ENCODE measurements at regions not wholly inside any gene's neighbourhood (a gene's known extent, or its start where the extent isn't known, plus 50 kb on each side); places are given as distances from the start of the nearest gene placed in this dataset.
"Not testable (repeated sequence)": the region's sequence is repeated elsewhere in the genome, so short reads cannot be mapped to it uniquely, and the experiment has no call there.

DNA sequence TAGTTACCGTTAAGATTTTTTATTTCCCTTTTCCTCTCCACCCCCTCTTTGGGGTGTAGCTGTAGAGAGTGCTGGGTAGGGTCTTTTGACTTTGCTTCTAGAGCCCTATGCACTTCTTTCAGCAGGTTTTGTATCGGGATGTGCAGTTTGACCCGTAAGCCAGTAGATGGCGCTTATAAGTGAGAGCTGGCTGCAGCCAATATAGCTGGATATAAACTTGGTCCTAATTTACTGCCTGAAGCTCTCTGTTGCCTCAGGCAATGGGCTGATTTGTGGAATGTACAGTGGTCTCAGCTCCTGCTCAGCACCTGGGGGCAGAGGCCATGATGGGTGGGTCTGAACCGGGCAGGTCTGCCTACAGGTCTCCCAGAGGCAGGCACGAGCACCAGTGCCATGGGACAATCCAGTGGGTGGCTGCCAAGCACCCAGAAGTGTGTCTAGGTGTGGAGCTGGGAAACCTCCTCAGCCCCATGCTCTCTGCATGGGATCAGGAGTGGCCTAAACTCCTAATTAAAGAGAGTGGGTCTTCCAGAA, 146.5 kb downstream of the SPANXN1 start:
- DNase-seq: no peak

DNA sequence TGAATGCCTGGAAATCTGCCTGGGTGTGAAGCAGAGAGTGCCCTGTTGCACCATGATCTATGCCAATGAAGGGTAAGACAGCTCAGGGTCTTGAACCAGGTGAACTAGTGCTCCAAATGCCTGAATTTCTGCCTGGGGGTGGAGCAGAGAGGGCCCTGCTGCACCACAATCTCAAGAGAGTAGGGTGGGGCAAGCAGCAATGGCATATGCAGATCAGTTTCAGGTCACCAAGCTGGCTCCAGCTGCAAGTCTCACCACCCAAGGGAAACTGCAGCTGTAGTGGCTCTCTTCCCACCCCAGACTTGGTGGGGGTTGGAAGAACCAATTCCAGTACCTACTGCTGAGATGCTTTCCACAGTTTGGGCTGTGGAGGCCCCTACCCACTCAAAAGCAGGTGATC, 147.0 kb downstream of the SPANXN1 start:
- DNase-seq: no peak

DNA sequence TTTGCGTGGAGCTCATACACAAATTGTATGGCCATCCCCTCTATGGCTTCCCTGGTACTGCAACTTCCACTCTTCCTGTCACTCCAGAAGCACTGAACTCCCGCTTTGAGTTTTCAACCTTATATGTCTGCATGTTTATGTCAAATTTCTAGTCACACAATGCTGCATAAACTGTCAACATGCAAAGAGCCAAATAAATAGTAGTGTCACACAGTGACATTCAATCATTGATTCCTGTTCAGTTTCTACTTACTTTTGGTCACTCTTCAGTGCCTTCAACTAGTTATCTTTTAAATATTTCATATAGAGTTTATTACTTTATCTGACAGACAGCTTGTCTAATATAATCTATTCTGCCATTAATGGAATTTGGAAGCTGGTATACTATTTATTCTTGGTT, 149.3 kb downstream of the SPANXN1 start:
- no peak for DNase-seq

DNA sequence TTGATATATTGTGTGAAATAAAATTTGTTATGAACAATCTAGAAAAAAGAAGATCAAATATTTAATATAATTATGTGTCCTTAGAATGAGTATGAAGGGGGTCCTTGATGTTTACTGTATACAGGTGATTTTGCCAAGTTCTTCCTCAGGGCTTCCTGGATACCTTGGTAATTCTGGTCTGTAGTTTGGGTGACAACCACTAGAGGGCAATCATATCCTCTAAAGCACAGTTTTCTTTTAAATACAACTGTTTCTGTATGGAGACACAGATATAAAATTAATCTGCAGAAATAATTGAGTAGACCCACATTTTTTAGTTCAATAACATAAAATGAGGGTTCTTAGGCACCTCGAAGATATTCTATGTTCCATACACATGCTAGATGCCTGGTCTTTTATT, 157.7 kb downstream of the SPANXN1 start:
- peak; percentile 14 for DNase-seq

DNA sequence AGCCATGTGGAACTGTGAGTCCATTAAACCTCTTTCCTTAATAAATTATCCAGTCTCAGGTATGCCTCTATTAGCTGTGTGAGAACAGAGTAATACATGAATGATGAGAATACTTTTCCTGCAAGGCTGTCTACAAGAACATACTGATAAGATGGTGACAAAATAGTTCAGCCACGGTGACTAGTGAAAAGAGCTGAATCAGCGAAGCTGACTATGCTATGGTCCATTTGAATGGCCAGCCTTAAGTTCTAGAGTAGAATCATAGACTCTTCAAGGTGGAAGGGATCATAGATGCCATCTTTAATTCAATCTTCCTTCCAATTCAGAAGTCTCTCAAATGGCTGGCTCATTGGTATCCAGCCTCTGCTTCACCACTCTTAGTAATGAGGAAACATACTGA, 163.3 kb downstream of the SPANXN1 start:
- DNase-seq: no peak

DNA sequence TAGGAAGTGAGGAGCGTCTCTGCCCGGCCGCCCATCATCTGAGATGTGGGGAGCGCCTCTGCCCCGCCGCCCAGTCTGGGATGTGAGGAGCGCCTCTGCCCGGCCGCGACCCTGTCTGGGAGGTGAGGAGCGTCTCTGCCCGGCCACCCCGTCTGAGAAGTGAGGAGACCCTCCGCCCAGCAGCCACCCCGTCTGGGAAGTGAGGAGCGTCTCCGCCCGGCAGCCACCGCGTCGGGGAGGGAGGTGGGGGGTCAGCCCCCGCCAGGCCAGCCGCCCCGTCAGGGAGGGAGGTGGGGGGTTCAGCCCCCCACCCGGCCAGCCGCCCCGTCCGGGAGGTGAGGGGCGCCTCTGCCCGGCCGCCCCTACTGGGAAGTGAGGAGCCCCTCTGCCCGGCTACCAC, 188.9 kb downstream of the SPANXN1 start:
- DNase-seq: not testable (repeated sequence)

DNA sequence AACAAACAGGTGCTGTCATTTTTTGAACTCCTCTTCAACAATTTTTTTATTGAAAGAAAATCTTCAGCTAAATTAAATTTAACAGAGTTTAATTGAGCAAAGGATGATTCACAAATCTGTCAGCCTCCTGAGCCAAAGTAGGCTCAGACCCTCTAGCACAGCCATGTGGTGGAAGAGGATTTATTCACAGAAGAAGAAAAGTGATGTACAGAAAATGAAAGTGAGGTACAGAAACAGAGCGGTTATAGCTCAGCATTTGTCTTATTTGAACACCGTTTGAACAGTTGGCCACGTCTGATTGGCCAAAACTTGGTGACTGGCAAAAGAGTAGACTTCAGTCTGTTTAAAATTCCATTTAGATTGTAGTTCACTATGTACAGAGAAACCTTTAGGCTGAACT, 217.3 kb downstream of the SPANXN1 start:
- no peak for DNase-seq

DNA sequence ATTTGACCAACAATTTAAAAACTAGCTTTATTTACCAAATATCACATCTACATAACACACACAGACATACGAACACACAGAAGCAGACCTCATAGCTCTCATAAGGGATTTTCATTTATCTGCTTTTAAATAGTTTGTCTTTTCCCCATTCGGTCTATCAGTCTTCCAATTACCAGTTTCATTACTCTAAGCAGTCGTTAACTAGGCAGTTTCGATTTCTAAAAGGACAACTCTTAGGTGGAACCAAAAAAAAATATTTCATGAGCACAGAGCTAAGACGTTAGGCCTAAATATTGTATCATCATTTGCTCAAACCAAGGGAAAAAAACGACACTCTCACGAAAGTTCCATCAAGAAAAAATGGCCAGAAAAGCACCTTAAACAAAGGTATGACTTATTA, 228.4 kb downstream of the SPANXN1 start:
- DNase-seq: no peak

DNA sequence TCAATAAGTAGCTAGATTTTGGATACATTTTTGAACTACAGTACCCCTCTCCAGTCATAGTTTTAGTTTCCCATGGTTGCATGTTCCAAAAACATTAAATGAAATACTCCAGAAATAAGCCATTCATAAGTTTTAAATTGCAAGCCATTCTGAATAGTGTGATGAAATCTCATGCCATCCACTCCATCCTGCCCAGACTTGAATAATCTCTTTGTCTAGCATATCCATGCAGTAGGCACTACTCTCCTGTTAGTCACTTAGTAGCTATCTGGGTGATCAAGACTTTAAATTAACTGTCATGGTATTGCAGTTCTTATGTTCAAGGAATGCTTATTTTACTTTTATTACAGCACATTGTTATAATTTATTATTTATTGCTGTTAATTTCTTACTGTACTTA, 237.4 kb downstream of the SPANXN1 start:
- no peak for DNase-seq

DNA sequence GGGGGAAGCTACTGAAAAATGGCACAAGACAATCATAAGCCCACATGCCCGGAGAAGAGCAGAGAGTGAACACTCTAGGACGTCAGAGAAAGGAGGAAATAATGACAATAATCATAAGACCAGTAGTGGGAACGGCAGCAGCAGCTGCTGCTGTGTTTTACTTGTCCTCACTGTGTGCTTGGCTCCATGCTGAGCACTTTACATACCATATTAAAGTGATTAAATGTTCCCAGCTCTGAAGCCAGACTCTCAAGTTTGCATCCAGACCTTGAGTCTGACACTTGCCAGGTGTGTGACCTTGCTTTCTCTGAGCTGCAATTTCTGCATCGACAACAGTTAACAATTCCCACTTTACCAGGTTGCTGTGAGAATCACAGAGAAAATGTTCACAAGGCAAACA, 255.4 kb downstream of the SPANXN1 start:
- DNase-seq: no peak

DNA sequence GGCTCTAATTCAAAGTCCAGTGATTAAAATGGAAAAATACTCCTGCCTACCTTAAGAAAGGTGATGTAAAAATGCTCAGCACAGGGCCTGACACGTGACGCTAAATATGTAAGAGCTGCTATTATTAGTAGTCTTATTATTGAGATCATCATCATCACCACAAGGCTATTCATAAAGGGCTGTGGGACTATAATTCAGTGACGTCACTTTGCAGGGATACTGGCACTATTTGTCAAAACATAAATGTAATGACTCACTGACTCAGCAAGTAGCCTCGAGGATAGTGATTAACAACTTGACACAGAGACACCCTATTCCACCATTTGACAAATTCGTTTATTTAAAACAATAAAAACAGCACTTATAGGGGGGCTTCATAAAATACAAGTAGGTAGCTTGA, 258.9 kb downstream of the SPANXN1 start:
- no peak for DNase-seq

DNA sequence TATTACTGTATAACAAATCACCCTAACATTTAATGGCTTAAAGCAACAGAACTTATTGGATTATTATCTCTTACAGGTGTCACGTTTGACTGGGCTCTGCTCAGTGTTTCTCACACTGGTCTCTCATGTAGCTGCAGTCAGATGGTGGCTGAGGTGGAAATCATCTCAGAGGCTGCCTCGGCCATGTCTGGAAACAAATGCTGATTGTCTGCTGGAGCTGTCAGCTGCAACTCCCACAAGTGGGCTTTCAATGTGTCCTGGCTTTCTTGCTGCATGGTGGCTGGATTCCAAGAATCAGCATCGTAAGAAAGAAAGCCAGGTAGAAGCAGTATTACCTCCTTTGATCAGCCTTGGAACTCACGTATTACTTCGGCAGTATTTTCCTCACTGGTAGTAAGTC, 277.6 kb downstream of the SPANXN1 start:
- DNase-seq: no peak

DNA sequence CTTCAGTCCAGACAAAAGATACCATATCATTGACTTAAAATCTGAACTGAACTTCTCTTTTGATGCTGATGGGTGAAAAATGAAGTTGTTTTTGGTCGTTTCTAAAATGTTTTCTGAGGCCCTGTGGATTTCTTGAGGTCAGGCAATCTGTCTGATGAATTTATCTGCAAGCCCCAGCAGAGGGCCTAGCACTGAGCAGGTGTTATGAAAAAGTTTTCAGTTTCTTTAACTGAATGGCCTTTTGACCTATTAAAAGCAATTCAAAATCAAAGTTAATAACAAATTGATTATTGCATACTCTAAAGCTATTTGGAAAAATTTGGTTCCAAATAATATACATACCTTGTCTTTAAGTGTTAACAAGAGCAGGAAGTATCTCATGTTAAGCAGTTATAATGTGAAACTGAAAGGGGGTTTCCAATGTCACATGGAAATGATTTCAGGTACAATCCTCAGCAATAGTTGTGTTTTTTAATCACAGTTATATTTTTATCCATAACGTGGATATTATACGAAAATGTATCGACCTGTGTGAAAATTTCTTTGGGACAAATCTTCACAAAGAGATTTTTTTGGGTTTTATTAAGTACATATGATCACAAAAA, 285.0 kb downstream of the SPANXN1 start:
- no peak for DNase-seq

DNA sequence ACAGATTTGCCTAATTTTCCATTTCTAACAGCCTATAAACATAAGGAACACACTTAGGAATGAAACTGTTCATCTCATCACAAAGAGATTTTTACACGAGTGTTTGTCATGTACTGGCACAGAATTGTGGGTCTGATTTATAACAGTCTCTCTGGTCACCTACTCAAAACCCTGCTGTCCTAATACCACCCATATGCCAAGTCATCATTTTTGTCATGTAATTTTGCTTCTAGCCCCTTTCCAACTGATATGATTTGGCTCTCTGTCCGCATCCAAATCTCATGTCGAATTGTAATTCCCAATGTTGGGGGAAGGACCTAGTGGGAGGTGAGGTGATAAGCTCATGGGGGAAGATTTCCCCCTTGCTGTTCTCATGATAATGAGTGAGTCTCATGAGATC, 284.1 kb upstream of the SLITRK2 start:
- DNase-seq: no peak

DNA sequence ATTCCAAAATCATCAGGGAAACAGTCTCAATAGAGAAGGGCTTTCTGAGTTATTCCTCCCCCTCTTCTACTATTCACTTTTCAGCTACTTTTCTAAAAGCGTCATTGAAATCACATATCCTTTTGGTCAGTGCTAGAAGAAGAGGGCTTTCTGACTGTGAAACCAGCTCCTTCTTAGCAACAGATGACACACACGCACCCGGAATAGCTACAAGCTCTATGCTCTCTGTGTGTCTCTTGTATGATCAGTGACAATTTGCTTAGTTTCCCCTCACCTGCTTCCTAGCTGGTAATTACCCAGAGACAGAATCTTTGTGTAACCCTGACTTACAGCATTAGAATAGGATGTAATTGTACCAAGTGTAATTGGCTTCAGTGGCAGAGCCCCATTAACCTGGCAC, 268.1 kb upstream of the SLITRK2 start:
- DNase-seq: no peak

DNA sequence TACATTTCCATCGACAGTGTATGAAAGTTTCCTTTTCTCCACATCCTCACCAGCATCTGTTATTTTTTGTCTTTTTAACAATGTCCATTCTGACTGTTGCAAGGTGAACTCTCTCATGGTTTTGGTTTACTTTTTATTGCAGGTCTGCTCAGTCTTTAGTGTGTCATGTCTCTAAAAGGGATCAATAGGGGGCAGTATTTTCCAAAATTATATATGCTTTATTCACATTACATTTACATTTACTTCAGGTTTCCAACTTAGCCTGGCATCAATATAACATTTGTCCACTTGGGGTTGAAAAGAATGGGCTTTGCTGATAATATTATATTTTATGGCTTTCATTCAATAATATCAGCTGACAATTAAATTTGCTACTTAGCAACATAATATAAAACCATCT, 265.0 kb upstream of the SLITRK2 start:
- DNase-seq: no peak

DNA sequence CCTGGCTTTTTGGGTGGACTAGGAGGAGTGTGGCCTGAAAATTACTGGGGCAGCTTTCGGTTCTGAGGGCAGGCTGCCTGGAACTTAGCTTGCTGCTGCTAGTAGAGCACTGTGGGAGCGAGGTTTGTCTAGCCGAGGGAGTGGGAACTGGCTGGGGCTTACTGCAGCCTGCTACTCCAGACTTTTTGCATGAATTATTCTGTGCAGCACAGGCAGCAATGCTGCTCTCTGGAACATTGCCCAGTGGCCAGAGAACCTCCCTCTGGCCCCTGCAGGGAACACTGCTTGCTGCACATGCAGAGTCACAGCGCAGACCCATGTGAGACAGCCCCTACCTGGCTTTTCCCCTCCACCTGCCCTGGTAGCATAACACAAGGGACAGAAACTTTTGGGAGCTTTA, 263.9 kb upstream of the SLITRK2 start:
- DNase-seq: no peak

DNA sequence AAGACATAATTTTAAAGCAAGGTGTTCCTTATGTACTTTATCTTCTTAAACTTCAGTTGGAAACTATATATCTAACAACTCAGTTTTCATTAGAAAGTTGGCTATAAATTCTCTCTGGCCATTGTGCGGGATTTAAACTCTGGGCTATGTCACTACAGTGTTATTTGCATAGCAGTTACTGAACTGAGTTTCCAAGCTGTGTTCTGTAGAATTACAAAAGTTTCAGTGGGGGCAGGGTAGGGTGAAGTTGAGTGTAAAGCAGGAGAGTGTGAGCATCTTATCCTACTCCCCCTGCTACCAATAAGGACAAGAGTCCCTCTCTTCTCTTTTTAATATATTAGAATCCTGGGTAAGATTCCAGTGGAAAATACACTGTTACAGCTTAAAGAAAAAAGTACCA, 254.5 kb upstream of the SLITRK2 start:
- no peak for DNase-seq

DNA sequence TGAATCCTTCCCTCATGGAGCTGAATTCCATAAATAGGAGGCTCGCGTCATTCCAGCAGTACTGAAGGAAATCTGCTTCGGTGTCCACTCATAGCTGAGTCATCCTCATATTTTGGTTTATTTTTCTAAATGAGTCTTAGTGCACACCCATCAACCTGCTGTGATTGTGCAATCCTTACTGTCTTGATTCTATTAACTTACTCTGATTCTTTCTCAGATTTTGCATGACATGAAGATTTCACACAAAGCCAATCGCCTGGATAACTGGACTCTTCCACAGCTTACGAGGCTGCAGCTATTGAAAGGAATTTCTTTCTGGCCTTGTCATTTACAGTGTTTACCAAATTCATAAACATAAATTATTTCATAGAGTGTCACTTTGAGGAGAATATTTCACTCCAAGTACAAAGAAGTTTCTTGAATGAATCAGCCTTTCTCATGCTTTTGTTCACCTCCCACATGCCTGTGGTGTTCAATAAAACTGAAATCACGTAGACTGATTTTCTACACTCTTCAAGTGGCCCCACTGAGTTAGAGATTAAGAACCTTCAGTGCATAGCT, 207.6 kb upstream of the SLITRK2 start:
- no peak for DNase-seq

DNA sequence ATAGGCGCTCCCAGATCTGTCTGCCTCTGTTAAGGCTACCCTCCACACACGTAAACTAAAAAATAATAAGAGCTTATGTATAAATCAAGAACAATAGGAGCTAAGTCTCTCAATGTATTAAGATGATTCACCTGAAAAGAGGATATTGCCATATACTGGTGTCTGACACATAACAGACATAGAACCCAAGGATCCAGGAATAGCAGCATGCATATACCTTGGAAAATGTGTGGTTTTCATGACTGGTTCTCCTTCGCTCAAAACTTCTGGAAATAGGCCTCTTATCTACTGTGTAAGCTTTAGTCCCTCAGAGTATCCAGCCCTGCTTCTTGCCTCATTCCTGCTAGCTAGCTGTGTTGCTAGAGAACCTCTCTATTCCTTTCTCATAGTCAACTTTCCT, 203.7 kb upstream of the SLITRK2 start:
- no peak for DNase-seq

DNA sequence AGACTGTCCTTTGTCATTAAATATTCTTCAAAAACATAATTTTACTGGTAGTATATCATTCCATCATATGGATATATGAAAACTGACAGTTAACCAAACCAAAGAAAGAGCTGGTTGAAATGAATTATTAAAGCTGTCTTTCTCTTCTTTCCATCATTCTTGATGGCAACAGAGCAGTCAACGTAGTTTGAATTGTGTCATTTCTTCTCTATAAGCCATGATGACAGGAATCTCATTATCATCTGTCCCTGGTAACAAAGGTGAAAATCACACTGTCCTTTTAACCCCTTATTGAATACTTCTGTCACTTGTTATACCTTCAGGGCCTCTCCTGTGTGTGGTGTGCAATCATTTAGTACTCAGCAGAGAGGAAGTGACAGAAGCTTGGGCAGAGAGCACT, 197.0 kb upstream of the SLITRK2 start:
- DNase-seq: no peak

DNA sequence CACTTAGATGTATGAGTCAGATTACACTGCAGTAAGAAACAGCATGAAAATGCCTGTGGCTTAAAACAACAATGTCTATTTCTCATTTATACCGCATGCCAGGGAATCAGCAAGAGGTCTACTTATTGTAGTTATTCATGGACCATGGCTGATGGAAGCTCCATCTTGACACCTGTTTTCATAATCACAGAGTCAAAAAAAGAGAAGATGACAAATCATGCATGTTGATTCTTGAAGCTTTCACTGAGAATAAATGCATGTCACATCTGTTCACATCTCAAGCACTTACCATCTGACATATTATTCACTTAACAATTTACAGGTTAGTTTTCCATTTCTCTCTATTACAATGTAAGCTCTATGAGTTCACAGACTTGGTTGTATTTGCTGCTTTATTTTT, 194.2 kb upstream of the SLITRK2 start:
- DNase-seq: no peak

DNA sequence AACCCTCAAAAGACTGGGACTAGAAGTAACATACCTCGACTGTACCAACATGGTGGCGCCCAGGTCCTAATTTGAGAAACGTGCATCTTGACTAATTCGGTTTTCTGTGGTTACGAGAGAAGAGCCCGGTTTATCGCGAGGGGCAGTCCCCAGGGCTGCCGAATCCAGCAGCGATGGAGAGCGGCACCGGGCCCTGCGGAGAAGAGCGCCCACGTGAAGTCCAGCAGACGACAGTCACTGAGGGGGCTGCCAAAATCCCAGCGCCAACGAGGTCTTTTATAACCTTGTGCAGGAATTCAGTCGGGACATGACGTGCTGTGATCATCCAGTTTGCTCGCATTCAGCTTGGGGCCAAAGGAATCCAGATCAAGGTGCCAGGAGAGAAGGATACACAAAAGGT, 187.5 kb upstream of the SLITRK2 start:
- DNase-seq: no peak

DNA sequence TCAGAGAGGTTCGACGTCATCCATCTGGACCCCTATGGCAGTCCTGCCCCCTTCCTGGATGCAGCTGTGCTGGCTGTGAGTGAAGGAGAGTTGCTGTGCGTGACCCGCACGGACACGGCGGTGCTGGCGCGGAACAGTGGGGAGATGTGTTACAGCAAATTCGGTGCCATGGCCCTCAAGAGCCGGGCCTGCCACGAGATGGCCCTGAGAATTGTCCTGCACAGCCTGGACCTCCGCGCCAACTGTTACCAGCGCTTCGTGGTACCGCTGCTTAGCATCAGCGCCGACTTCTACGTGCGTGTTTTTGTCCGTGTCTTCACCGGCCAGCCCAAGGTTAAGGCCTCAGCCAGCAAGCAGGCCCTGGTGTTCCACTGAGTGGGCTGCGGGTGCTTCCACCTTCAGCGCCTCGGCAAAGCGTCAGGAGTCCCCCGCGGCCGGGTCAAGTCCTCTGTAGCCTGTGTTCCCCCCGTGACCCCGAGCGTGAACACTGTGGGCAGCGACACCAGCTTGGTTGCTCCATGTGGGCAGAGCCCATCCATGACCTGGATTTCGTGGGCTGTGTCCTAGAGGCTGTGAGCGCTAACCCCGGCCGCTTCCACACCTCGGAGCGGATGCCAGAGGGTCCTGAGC, 186.7 kb upstream of the SLITRK2 start:
- no peak for DNase-seq

Data from renal pelvis (tissue), 1 donor.